ENCODE measurements at regions not wholly inside any gene's neighbourhood (a gene's known extent, or its start where the extent isn't known, plus 50 kb on each side); places are given as distances from the start of the nearest gene placed in this dataset.

DNA sequence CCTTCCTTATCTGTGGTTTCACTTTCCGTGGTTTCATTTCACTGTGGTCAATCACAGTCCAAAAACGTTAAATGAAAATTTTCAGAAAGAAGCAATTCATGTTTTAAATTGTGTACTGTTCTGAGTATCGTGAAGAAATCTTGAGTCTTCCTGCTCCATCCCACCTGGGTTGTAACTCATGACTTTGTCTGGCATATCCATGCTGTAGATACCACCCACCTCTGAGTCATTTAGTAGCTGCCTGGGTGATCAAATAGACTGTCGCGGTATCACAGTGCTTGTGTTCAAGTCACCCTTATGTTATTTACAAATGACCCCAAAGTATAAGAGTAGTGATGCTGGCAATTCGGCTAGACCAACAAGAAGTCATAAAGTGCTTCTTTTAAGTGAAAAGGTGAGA lies 521.2 kb downstream of the AACS start:
- no peak for DNase-seq (ENCODE audit: low read depth in 1 of 2, low spot score in 1 of 2)
- no peak overlapping the region for H3K4me3 ChIP-seq (replicated peaks; ENCODE audit: insufficient read depth, low read length)
- no peaks in the 10 kb centered on the region for H3K27me3 ChIP-seq (ENCODE audit: insufficient read depth, poor library complexity, severe bottlenecking)
- no peak overlapping the region for H3K27ac ChIP-seq (replicated peaks)
- no peak for TF ChIP-seq GABPA (IDR thresholded peaks at IDR 0.05; ENCODE audit: low read depth)
- no peak for TF ChIP-seq POLR2AphosphoS5 (IDR thresholded peaks at IDR 0.05; ENCODE audit: low read depth)
- TF ChIP-seq, protein P1, sequence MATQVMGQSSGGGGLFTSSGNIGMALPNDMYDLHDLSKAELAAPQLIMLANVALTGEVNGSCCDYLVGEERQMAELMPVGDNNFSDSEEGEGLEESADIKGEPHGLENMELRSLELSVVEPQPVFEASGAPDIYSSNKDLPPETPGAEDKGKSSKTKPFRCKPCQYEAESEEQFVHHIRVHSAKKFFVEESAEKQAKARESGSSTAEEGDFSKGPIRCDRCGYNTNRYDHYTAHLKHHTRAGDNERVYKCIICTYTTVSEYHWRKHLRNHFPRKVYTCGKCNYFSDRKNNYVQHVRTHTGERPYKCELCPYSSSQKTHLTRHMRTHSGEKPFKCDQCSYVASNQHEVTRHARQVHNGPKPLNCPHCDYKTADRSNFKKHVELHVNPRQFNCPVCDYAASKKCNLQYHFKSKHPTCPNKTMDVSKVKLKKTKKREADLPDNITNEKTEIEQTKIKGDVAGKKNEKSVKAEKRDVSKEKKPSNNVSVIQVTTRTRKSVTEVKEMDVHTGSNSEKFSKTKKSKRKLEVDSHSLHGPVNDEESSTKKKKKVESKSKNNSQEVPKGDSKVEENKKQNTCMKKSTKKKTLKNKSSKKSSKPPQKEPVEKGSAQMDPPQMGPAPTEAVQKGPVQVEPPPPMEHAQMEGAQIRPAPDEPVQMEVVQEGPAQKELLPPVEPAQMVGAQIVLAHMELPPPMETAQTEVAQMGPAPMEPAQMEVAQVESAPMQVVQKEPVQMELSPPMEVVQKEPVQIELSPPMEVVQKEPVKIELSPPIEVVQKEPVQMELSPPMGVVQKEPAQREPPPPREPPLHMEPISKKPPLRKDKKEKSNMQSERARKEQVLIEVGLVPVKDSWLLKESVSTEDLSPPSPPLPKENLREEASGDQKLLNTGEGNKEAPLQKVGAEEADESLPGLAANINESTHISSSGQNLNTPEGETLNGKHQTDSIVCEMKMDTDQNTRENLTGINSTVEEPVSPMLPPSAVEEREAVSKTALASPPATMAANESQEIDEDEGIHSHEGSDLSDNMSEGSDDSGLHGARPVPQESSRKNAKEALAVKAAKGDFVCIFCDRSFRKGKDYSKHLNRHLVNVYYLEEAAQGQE (IDR thresholded peaks at IDR 0.05; ENCODE audit: insufficient replicate concordance, low read depth), result no peak
- no peak for TF ChIP-seq SPI1 (IDR thresholded peaks at IDR 0.05; ENCODE audit: borderline replicate concordance, low read depth)
- TF ChIP-seq, protein P2, sequence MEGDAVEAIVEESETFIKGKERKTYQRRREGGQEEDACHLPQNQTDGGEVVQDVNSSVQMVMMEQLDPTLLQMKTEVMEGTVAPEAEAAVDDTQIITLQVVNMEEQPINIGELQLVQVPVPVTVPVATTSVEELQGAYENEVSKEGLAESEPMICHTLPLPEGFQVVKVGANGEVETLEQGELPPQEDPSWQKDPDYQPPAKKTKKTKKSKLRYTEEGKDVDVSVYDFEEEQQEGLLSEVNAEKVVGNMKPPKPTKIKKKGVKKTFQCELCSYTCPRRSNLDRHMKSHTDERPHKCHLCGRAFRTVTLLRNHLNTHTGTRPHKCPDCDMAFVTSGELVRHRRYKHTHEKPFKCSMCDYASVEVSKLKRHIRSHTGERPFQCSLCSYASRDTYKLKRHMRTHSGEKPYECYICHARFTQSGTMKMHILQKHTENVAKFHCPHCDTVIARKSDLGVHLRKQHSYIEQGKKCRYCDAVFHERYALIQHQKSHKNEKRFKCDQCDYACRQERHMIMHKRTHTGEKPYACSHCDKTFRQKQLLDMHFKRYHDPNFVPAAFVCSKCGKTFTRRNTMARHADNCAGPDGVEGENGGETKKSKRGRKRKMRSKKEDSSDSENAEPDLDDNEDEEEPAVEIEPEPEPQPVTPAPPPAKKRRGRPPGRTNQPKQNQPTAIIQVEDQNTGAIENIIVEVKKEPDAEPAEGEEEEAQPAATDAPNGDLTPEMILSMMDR (IDR thresholded peaks at IDR 0.05; ENCODE audit: insufficient read depth, low read length), result no peak

DNA sequence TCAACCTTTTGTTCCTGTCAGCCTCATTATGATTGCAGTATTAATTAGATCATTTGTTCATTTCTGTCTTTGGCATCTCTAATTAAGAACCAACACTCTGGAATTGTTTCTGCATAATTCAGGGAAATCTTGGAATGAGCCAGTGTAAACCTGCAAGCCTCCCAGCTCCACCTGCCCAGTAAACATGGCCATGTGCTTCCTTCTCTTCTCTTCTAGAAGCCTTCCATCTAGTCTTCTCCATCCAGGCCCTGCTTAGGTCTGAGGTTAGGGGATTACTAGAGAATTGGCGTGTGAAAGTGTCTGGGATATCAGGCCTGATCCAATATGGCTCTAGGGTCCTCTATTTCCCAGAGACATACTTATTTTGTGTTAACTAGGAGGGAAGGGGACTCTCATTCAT lies 528.0 kb downstream of the AACS start:
- no peaks in the 10 kb centered on the region for H3K27me3 ChIP-seq (ENCODE audit: insufficient read depth, poor library complexity, severe bottlenecking)
- no peak for DNase-seq (ENCODE audit: low read depth in 1 of 2, low spot score in 1 of 2)
- H3K4me3 ChIP-seq (replicated peaks; ENCODE audit: insufficient read depth, low read length), result no peak overlapping the region
- no peak overlapping the region for H3K27ac ChIP-seq (replicated peaks)
- TF ChIP-seq POLR2AphosphoS5 (IDR thresholded peaks at IDR 0.05; ENCODE audit: low read depth), result no peak
- no peak for TF ChIP-seq GABPA (IDR thresholded peaks at IDR 0.05; ENCODE audit: low read depth)
- TF ChIP-seq, protein P2 (IDR thresholded peaks at IDR 0.05; ENCODE audit: insufficient read depth, low read length), result no peak
- TF ChIP-seq SPI1 (IDR thresholded peaks at IDR 0.05; ENCODE audit: borderline replicate concordance, low read depth), result no peak
- TF ChIP-seq, protein P1 (IDR thresholded peaks at IDR 0.05; ENCODE audit: insufficient replicate concordance, low read depth), result no peak

DNA sequence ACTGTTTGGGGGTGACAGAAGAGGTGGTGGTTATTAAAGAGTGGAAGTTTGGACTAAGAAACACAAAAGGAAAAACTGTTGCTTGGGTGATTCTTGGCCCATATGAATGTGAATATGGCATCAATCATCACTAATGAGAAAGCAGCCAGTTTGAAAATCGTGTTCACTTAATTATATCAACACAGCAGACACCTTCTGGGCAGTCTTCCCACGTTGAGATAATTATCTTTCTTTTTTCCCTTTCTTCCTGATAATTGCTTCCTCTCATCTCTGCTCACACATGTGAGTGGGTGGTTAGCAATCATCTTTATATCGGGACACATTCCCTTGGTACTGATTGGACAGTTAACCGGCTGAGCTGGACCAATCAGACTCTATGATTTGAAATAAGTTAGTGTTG lies 539.7 kb downstream of the AACS start:
- H3K27ac ChIP-seq (replicated peaks), result no peak overlapping the region
- TF ChIP-seq GABPA (IDR thresholded peaks at IDR 0.05; ENCODE audit: low read depth) (no peak), POLR2AphosphoS5 (IDR thresholded peaks at IDR 0.05; ENCODE audit: low read depth) (no peak), SPI1 (IDR thresholded peaks at IDR 0.05; ENCODE audit: borderline replicate concordance, low read depth) (no peak)
- TF ChIP-seq, protein P2 (IDR thresholded peaks at IDR 0.05; ENCODE audit: insufficient read depth, low read length), result no peak
- TF ChIP-seq, protein P1 (IDR thresholded peaks at IDR 0.05; ENCODE audit: insufficient replicate concordance, low read depth), result no peak
- DNase-seq (ENCODE audit: low read depth in 1 of 2, low spot score in 1 of 2), result no peak
- no peak overlapping the region for H3K4me3 ChIP-seq (replicated peaks; ENCODE audit: insufficient read depth, low read length)
- no peaks in the 10 kb centered on the region for H3K27me3 ChIP-seq (ENCODE audit: insufficient read depth, poor library complexity, severe bottlenecking)

All from HL-60 (cell line).